ENCODE measurements at regions not wholly inside any gene's neighbourhood (a gene's known extent, or its start where the extent isn't known, plus 50 kb on each side); places are given as distances from the start of the nearest gene placed in this dataset.

DNA sequence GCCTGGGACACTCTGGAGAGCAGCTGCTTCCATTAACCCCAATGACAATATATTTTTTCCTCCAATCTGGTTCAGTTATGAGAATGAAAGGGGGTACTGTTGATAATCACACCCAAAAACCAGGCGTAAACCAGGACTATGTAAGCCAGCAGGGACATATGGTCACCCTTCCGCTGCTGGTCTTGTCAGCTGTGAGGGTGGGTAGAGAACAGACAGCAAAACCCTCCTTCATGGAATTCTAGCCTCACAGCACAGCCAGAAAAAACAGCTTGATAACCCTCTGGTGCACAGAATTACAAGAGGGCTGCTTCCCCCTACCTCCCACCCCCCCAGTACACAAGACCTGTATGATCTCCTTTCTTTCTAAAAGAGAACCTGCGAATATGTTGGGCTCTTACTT lies 368.8 kb upstream of the ZMIZ1 start:
- DNase-seq, result no peak

DNA sequence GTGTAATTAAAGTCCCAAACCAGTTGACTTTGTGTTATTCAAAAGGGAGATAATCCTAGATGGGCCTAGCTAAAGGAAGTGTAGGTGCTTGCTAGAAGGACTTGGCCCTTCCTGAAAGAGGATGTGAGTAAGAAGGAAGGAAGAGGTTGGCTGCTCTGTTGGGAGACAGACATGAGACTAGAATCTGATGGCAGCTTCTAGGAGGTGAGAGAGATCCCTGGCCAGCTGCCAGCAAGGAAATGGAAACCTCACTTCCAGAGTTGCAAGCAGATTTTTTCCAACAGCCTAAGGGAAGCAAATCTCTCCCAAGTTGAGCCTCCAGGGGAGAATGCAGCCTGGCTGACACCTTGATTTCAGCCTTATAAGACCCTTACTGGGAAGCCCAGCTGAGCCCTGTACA lies 368.4 kb upstream of the ZMIZ1 start:
- no peak for DNase-seq

DNA sequence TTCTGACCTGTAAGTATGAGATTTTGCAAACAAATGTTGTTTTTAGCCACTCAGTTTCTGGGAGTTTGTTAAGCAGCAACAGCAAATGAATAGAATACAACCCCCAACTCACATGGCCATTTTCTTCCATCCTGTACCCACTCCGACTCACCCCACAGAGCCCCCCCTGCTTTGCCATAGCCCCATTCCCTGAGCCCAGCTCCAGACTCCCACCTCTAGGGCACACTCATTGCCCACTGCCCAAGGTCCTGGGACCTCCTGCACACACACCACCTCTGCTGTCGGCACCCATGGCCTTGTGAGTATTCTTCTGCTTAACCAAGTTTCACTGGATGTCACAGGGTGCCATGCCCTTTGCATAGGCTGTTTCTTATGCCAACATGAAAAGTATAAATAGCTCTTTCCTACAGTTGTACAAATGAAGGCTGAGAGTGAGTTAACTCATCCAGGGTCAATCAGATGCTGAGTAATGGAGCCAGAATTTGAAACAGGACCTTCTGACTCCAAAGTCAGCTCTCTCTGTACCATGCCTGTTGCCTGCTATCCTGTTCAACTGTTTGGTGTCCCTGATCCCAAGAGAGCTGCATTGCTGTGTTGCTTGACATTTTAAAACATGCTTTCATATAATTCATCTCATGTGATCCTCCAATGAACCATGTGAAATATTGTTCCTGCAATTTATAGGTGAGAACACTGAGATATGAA lies 367.8 kb upstream of the ZMIZ1 start:
- DNase-seq, result no peak

DNA sequence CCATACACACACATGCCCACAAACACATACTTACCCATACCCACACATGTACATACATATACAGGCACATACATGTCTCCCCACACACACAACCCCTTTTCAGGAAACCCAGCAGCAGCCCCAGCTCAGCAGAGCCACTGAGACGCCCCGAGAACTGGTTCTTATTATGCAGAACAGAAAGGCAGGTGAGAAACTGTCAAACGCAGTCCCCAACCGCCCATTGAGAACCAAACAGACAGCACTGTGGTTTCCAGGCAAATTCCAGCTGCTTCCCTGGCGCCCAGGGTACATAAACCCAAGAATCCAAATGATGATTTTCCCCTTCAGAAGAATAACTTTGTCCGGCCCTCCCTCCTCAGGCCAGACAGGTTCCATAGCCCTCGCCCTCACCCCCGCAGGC lies 366.6 kb upstream of the ZMIZ1 start:
- DNase-seq, result no peak

DNA sequence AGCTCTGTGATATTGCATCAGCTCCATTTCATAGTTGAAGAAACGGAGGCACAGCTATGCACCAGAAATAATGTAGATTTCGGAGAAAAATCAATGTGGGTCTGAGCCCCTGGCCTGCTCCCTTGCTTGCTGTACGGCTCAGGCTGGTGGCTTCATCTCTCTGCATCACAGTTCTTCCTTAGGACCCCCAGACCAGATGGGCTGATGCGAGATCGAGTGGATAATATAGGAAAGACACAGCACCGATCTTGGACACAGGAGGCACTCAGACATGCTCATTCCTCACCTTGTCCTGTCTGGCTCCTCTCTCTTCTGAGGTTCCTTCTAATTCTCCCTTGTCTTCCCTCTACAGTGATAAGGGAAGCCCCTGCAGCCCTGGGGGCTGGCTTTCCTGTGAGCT lies 365.9 kb upstream of the ZMIZ1 start:
- no peak for DNase-seq

DNA sequence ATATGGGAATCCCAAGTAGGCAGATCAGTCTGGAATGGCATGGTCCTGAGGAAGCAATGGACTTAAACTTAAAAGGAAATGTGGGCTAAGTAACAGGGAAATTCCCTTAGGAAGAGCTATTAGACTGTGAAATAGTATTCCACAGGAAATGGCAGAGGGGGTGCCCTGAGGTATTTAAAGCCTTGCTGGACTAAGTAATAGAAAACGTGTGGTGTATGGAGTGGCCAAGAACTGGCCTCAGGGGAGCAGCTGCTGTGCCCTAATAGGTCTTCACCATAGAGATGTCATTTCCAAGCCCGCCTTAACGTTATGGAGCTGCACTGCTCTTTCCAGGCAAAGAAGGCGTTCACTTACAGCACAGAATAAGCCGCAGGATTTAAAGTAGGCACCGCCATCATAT lies 365.2 kb upstream of the ZMIZ1 start:
- no peak for DNase-seq

DNA sequence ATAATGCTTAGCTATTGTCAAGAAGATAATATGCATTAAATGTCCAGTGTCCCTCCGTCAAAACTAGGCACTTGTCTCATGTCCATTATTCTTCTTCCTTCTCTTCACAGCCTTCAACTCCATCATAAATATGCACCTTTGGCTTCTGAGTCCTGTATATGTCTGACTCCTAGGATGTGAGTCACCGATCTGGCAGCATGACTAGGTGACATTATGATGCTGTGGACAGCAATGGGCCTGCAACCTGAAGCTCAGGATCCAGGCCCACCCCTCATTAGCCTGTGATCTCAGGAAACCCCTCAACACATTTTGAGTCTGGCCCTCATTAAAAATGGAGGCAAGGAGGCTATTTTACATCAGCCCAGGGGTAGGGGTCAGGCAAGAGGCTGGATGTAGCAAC lies 362.5 kb upstream of the ZMIZ1 start:
- DNase-seq, result no peak

DNA sequence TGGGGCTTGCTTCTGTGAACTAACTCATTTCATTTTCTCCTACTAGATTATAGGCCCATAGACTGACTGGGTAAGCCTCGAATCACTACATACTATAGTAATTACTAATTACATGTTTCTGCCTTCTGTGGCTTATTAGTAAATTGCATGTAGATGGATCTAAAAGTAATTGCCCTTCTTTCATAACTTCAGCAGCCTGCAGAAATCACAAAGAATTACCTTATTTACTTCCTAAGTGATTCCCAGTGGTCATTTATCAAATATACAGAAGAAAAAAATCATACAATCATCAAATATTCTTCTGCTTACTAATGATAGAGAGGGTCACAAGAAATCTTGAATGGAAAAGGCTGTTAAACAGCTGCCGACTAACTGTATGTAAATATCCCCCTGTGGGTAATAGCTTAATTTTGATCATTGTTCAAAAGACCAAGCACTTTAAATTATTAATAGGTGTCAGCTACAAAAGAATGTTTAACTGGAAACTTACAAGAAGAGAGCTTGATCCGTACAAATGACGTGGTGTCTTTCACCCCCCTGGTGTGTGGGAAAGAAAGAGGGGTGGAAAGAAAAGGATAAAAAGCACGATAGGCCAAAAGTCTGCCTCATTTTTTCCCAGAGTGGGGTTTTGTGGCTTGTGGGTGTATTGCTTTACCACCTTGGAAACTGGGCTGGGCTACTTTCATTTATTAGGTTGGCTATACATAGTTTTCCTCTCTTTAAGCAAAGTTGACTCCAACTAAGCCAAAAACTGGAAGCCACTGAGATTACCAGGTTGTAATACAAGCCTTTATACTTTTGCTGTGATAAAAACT lies 361.8 kb upstream of the ZMIZ1 start:
- DNase-seq, result no peak

DNA sequence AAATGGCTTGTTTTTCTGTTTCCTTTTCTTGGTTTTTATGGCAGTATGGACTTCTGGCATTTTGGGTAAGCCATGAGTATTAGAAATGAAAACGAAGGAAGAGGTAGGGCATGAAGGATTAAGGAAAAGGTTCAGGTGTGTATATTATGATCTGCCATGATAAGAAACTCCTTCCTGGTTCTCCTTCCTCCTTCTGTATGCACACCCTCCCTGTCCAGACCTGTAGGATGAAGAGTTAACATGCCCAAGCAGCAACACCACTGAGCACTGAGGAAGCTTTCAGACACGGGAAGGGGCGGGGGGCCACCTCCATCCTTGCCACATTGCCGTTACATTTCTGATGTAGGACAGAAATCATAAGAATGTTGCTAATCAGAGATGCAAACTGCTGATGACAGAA lies 361.0 kb upstream of the ZMIZ1 start:
- no peak for DNase-seq

DNA sequence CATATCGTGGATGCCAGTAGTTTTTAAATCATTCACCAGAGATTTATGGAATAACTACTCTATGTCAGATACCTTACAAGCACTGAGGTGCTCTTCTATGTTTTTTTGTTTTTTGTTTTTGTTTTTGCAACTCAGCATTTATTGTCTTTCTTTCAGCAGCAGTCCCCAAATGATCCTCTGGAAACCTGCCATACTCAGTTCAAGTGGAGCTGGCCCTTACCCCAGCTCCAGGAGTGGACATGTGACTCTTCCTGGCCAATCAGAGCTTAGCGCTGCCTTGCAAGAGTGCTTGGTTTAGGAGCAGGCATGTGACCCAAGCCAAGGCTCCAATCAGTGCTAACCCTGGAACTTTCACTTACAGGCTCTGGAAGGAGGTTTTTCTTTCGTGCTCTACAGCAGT lies 356.6 kb upstream of the ZMIZ1 start:
- no peak for DNase-seq

DNA sequence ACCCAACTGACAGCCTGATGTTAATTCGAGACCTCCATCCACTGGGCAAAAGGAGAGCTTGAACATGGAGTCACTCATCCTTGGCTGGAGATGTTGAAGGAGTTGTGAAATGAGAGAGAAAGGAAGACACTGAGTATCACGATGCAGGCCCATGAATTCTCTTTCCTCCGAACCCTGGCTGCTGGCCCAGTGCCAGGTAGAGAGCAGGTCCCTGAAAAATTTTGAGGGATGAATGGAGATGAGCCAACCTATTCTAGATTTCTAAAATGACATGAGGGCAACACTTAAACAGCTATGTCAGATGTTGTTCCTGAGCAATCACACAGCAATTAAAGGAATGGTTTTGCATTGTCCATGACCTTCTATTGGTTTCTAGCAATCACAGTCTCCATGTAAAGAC lies 355.1 kb upstream of the ZMIZ1 start:
- DNase-seq, result no peak

DNA sequence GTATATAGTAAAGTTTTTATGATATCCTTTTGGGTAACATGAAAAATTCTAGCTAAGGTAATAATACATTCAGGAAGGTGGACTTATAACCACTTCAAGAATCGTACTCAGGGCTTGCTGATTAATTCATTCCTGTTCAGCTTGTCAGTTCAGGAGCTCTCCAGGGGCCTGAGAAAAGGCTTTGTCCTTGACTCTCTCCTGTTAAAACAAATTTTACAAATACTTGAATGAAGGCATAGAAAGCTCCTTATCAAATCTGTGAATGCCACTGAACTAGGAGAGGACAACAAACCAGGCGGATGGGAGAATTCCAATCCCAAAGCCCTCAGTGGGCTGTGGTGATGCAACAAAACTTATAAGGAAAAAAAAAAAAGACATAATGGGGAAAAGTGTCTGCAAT lies 354.5 kb upstream of the ZMIZ1 start:
- no peak for DNase-seq

DNA sequence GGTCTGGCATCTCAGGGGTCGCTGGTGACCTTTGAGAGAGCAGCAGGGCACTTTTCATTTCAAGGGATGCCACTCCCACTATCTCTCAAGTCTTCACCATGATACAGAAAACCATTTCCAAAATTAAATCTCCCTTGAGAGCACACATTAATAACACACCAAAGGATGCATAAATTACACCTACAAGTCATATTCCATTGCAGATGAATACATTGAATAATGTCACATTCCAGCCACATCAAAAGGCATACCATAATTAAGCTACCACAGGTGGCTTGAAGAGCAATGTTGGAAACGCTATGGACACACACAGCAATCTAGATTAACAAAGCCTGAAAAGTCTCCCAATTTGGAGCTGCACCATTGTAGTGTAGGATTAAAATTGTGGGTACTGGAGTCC lies 353.3 kb upstream of the ZMIZ1 start:
- DNase-seq, result no peak

DNA sequence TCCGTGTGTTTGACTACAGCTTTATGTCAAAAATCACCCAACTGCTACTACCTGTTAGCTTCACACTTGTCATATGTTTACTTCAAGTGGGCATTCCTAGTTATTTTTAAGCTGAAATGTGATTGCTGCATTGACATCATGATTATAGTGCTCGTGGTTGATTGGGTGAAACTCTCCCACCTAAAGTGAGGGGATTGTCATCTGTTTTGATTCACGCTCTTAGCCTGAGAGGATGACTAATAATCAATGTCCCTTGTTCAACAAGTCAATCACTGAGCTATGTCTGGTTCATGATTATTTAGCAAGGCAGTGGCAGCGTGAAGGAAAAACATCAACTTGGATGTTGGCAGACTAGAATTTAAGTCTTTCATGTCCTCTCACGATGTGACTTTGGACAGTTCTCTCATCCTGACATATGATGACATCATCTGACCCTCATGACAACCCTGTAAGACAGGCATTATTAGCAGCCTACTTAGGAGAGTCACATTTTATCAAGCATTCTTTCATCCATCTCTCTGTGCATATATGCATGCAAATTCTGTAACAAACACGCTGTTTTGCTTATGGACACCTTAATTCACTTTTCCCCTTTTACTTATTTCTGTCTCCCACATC lies 352.6 kb upstream of the ZMIZ1 start:
- no peak for DNase-seq

DNA sequence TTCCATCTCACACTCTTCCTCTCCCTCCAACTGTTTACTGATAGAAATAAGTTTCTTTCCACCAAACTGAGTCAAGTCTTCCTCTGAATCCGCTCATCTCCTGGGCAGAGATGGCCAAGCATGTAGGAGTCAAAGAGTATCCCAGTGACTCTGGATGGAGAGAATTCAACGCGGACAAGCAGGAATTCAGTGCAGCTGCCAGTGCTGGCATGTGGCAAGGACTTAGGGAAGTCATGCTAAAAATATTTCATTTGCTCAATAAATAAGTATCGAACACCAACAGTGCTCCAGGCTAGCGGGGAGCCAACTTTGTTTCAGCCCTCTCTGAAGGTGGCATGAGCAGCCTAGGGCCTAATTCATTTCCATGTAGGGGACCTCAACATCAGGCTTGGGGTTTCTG lies 351.6 kb upstream of the ZMIZ1 start:
- no peak for DNase-seq

DNA sequence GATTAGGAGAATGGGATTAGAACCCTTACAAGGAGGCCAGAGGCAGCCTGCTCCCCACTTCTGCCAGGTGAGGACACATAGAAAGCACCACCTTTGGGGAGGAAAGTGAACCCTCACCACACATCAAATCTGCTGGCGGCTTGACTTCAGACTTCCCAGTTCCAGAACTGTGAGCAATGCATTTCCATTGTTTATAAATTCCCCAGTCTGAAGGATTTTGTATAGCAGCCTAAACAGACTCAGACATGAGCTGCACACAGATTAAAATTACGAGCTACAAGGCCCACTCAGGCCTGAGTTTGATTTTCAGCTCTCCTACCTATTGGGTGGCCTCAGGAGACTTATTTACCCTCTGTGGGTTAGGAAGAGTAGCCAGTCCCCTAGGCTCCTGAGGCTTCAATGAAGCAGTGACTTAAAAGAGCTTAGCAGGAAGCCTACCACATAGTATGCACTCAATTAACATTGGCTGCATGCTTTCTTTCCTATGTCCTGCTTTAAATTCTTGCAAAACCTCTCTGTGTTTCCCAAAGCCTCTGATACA lies 350.7 kb upstream of the ZMIZ1 start:
- no peak for DNase-seq

DNA sequence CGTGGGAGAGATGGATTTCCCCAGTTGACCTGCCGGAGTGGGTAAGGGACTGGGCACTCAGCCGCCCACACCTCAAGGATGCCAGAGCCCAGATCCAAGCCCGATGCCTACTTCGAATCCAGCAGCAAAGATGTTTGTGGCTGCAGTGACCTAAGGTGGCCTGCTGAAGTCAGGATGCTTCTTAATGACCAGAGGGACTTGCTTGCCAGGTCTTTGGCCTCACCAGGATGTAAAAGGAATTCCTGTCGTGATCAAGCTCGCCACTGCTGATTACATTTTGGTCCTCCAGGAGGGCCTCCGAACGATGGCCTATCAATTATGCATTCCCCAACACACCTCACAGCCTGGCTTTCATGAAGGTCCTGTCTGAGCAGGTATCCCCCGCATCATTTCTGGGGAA lies 349.5 kb upstream of the ZMIZ1 start:
- no peak for DNase-seq

DNA sequence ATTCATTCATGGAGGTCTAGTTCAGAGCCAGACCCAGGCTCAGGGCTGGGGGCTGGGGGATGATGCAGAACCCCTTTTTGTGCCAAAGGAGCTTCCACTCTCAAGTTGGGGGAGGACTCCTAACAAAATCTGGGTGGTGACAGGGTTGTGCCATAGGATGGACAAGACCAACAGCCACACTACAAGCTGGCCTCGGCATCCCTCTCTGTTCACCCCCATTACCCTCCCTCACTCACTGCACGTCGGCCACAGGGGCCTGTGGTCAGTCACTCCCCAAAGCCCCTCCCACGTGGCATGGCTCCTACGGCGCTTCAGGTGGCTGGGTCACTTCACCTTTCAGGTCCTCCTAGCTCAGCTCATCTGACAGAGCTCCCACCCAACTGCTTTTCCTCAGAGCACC lies 348.7 kb upstream of the ZMIZ1 start:
- DNase-seq, result no peak

DNA sequence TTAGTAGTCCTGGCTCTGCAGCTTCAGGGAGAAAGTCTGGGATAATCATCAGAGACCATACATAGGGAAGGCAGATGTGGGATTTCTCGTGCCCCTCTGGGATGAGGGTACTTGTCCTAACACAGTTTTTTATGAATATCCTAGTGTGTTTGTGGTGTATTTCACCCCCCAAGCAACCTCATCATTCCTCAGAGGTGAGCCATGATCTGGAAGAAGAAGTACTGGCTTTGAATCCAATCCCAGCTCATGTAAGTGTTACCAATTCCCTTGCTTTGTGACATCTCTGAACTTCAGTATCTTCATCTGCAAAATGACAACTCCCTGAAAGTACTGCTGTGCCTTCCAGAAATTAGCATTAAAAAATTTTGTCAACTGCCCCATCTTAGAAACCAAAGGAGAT lies 347.5 kb upstream of the ZMIZ1 start:
- DNase-seq, result no peak

DNA sequence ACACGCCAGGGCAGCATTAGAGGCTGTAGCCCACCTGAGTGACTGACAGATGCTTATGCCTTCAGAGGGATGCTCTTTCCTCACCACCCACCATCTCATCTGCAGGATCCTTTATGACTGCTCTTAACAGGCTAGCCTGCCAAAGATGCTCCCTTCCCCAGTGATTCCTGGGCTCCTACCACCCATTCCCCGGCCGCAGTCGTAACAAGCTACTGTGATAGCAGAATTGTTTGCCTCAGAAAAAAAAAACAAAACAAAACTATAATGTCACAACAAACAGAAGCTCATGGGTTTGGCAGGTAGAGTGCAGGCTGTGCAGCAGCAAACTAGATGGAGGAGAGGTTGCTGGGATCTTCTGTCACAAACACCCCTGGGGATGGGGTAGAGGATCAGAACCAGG lies 343.9 kb upstream of the ZMIZ1 start:
- DNase-seq, result no peak

DNA sequence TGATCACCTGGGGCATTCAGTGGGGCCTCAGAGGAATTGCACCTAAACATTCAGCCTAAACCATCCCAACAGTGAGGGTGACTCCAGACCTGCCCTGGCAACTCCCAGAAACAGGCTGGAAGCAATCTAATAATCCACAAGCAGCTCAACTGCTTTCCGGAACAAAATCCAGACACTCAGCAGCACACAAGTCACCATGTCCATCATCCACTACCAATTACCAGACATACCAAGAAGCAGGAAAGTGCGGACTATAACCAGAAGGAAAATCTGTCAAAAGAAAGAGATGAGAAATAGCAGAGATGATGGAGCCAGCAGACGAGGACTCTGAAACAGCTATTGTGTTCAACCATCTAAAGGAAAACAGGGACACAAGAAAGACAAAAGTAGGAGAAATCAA lies 342.6 kb upstream of the ZMIZ1 start:
- no peak for DNase-seq

DNA sequence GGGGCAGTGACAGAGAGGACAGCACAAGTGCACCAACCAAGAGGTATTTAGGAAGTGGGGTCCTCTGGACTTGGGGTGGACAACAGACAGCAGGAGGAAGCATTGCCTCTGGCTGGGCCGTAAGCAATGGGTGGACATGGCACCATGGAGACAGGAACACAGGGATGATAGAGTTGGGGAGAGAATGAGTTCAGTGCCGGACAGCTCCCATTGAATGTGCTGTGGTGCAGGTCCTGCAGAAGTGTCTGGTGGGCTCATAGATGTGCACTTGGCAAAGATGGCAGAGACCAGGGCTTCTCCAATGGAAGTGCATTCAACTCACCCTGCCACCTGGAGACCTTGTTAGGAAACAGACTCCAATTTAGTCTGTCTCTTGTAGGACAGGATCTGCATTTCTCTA lies 341.5 kb upstream of the ZMIZ1 start:
- DNase-seq, result no peak

DNA sequence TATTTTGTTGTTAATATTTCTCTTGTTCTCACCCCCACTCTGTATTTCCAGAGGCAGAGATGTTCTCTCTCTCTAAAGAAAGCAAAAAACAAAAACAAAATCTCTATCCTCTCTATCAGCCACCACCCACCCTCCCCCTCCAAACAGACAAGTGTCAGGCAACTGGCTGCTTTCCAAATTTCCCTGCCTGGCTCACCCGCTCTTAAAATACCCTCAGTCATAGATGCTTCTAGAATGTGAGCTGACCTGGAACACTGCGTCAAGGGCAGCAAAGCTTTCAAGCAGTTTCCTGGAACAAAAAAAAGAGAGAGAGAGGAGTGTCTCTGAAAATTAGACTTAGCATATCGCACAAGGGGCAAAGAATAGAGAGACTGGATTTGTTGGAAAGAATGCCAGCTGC lies 341.0 kb upstream of the ZMIZ1 start:
- DNase-seq, result no peak

DNA sequence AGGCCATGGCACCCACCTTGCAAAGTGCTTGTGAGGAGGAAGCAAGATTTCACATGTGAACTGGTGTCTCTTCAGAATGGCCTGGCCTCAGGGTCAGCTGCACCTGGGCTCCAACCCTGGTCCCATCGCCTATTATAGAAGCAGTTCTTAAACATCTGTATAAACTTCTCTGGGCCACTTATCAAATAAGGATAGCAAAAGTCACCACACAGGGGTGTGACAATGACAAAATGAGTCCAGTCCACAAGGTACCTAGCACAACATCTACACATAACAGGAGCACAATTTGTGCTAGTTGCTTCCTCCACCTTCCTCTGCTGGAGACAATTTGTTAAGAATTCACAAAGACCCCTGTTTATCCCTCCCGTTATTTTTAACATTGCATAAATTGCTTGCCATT lies 340.6 kb upstream of the ZMIZ1 start:
- no peak for DNase-seq
